Dedifferentiated amniotic fluid mesenchymal stem cell (primary cell): ENCODE measurements at regions not wholly inside any gene's neighbourhood (a gene's known extent, or its start where the extent isn't known, plus 50 kb on each side); places are given as distances from the start of the nearest gene placed in this dataset.

Experiments
- DNase-seq: peaks from one replicate; pipeline ENCODE4 v3.0.0-alpha.2; 2016; ENCODE audit errors: extremely low spot score

- DNase-seq = no peak
Observed at GRCh38 chr9:134271338-134272301, 54.6 kb upstream of the RXRA start.

- DNase-seq = no peak
Observed at GRCh38 chr9:134272302-134273023, 53.8 kb upstream of the RXRA start.

GRCh38 chr9:134273647-134274046 is 52.6 kb upstream of the RXRA start:
- DNase-seq = no peak

- DNase-seq = no peak
Observed at GRCh38 chr9:134275375-134275774, 50.9 kb upstream of the RXRA start.

- DNase-seq = no peak
Observed at GRCh38 chr9:134276453-134277245, 49.6 kb upstream of the RXRA start.
